ENCODE measurements at regions not wholly inside any gene's neighbourhood (a gene's known extent, or its start where the extent isn't known, plus 50 kb on each side); places are given as distances from the start of the nearest gene placed in this dataset.

DNA sequence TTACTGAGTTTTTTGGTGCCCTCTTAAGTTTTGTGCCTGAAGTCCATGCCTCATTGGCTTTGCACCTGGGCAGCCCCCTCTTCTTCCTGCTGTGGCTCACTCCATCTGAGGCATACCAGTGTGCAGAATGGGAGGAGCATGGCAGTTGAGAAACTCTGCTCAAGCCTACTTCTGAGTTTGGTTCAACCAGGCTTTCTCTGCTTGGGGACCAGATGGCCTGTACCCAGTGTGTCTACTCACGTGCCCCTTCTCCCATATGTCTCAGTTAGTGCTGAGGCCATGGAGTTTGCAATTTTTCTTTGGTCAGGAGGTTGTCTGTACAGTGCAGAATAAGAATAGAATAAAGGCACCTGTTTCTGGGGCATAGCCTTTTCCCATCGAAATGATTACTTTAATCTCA is 383.3 kb upstream of the DDHD1 start:
- H3K36me3 ChIP-seq (ENCODE audit: insufficient read depth), result no peaks in the 10 kb centered on the region
- H3K27ac Mint-ChIP-seq, result no peak overlapping the region
- no peaks in the 10 kb centered on the region for H4K20me1 ChIP-seq (replicated peaks; ENCODE audit: insufficient read depth)
- H3K27ac ChIP-seq (ENCODE audit: low read depth), result no peak overlapping the region
- no peak overlapping the region for H3K4me3 ChIP-seq
- H3K36me3 Mint-ChIP-seq (ENCODE audit: low read depth), result no peaks in the 10 kb centered on the region
- no peaks in the 10 kb centered on the region for H3F3A ChIP-seq (replicated peaks; ENCODE audit: low read depth)
- H3K27me3 ChIP-seq (ENCODE audit: insufficient read depth), result no peaks in the 10 kb centered on the region
- no peaks in the 10 kb centered on the region for H3K27me3 Mint-ChIP-seq (ENCODE audit: insufficient read depth, low read depth, poor library complexity)
- no peak overlapping the region for H3K4me3 Mint-ChIP-seq
- no peak overlapping the region for H3K4me2 ChIP-seq
- no peaks in the 10 kb centered on the region for H3K4me1 ChIP-seq (ENCODE audit: insufficient read depth)
- H3K9me2 ChIP-seq (ENCODE audit: insufficient read depth), result no peaks in the 10 kb centered on the region; the same call in 1 of the 2 replicates
- DNase-seq (ENCODE audit: low spot score) (no peak), ATAC-seq (no peak)
- TF ChIP-seq POLR2AphosphoS5 (IDR thresholded peaks at IDR 0.05; ENCODE audit: low read depth), result no peak
- TF ChIP-seq ZNF114 (CRISPR knock-in tag; IDR thresholded peaks at IDR 0.05), result no peak
- TF ChIP-seq, protein P1, sequence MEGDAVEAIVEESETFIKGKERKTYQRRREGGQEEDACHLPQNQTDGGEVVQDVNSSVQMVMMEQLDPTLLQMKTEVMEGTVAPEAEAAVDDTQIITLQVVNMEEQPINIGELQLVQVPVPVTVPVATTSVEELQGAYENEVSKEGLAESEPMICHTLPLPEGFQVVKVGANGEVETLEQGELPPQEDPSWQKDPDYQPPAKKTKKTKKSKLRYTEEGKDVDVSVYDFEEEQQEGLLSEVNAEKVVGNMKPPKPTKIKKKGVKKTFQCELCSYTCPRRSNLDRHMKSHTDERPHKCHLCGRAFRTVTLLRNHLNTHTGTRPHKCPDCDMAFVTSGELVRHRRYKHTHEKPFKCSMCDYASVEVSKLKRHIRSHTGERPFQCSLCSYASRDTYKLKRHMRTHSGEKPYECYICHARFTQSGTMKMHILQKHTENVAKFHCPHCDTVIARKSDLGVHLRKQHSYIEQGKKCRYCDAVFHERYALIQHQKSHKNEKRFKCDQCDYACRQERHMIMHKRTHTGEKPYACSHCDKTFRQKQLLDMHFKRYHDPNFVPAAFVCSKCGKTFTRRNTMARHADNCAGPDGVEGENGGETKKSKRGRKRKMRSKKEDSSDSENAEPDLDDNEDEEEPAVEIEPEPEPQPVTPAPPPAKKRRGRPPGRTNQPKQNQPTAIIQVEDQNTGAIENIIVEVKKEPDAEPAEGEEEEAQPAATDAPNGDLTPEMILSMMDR (conservative IDR thresholded peaks at IDR 0.05; ENCODE audit: low read depth in 2 of 2), result no peak
- TF ChIP-seq, protein P2, sequence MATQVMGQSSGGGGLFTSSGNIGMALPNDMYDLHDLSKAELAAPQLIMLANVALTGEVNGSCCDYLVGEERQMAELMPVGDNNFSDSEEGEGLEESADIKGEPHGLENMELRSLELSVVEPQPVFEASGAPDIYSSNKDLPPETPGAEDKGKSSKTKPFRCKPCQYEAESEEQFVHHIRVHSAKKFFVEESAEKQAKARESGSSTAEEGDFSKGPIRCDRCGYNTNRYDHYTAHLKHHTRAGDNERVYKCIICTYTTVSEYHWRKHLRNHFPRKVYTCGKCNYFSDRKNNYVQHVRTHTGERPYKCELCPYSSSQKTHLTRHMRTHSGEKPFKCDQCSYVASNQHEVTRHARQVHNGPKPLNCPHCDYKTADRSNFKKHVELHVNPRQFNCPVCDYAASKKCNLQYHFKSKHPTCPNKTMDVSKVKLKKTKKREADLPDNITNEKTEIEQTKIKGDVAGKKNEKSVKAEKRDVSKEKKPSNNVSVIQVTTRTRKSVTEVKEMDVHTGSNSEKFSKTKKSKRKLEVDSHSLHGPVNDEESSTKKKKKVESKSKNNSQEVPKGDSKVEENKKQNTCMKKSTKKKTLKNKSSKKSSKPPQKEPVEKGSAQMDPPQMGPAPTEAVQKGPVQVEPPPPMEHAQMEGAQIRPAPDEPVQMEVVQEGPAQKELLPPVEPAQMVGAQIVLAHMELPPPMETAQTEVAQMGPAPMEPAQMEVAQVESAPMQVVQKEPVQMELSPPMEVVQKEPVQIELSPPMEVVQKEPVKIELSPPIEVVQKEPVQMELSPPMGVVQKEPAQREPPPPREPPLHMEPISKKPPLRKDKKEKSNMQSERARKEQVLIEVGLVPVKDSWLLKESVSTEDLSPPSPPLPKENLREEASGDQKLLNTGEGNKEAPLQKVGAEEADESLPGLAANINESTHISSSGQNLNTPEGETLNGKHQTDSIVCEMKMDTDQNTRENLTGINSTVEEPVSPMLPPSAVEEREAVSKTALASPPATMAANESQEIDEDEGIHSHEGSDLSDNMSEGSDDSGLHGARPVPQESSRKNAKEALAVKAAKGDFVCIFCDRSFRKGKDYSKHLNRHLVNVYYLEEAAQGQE (IDR thresholded peaks at IDR 0.05; ENCODE audit: unreplicated experiment), result no peak
- no peak for TF ChIP-seq STAT1 (IDR thresholded peaks at IDR 0.05; ENCODE audit: unreplicated experiment)
- no peak for TF ChIP-seq EZH2phosphoT487 (IDR thresholded peaks at IDR 0.05; ENCODE audit: unreplicated experiment)
- TF ChIP-seq, protein P3, sequence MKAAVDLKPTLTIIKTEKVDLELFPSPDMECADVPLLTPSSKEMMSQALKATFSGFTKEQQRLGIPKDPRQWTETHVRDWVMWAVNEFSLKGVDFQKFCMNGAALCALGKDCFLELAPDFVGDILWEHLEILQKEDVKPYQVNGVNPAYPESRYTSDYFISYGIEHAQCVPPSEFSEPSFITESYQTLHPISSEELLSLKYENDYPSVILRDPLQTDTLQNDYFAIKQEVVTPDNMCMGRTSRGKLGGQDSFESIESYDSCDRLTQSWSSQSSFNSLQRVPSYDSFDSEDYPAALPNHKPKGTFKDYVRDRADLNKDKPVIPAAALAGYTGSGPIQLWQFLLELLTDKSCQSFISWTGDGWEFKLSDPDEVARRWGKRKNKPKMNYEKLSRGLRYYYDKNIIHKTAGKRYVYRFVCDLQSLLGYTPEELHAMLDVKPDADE (IDR thresholded peaks at IDR 0.05), result no peak
- TF ChIP-seq, protein P4, sequence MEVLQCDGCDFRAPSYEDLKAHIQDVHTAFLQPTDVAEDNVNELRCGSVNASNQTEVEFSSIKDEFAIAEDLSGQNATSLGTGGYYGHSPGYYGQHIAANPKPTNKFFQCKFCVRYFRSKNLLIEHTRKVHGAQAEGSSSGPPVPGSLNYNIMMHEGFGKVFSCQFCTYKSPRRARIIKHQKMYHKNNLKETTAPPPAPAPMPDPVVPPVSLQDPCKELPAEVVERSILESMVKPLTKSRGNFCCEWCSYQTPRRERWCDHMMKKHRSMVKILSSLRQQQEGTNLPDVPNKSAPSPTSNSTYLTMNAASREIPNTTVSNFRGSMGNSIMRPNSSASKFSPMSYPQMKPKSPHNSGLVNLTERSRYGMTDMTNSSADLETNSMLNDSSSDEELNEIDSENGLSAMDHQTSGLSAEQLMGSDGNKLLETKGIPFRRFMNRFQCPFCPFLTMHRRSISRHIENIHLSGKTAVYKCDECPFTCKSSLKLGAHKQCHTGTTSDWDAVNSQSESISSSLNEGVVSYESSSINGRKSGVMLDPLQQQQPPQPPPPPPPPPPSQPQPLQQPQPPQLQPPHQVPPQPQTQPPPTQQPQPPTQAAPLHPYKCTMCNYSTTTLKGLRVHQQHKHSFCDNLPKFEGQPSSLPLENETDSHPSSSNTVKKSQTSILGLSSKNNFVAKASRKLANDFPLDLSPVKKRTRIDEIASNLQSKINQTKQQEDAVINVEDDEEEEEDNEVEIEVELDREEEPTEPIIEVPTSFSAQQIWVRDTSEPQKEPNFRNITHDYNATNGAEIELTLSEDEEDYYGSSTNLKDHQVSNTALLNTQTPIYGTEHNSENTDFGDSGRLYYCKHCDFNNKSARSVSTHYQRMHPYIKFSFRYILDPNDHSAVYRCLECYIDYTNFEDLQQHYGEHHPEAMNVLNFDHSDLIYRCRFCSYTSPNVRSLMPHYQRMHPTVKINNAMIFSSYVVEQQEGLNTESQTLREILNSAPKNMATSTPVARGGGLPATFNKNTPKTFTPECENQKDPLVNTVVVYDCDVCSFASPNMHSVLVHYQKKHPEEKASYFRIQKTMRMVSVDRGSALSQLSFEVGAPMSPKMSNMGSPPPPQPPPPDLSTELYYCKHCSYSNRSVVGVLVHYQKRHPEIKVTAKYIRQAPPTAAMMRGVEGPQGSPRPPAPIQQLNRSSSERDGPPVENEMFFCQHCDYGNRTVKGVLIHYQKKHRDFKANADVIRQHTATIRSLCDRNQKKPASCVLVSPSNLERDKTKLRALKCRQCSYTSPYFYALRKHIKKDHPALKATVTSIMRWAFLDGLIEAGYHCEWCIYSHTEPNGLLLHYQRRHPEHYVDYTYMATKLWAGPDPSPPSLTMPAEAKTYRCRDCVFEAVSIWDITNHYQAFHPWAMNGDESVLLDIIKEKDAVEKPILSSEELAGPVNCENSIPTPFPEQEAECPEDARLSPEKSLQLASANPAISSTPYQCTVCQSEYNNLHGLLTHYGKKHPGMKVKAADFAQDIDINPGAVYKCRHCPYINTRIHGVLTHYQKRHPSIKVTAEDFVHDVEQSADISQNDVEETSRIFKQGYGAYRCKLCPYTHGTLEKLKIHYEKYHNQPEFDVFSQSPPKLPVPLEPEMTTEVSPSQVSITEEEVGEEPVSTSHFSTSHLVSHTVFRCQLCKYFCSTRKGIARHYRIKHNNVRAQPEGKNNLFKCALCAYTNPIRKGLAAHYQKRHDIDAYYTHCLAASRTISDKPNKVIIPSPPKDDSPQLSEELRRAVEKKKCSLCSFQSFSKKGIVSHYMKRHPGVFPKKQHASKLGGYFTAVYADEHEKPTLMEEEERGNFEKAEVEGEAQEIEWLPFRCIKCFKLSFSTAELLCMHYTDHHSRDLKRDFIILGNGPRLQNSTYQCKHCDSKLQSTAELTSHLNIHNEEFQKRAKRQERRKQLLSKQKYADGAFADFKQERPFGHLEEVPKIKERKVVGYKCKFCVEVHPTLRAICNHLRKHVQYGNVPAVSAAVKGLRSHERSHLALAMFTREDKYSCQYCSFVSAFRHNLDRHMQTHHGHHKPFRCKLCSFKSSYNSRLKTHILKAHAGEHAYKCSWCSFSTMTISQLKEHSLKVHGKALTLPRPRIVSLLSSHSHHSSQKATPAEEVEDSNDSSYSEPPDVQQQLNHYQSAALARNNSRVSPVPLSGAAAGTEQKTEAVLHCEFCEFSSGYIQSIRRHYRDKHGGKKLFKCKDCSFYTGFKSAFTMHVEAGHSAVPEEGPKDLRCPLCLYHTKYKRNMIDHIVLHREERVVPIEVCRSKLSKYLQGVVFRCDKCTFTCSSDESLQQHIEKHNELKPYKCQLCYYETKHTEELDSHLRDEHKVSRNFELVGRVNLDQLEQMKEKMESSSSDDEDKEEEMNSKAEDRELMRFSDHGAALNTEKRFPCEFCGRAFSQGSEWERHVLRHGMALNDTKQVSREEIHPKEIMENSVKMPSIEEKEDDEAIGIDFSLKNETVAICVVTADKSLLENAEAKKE (CRISPR knock-in tag; IDR thresholded peaks at IDR 0.05), result no peak
- no peak for TF ChIP-seq JUNB (IDR thresholded peaks at IDR 0.05; ENCODE audit: unreplicated experiment)
- no peak for TF ChIP-seq EZH2 (IDR thresholded peaks at IDR 0.05; ENCODE audit: low read depth, unreplicated experiment)
- no peaks in the 10 kb centered on the region for H3K79me2 ChIP-seq (replicated peaks; ENCODE audit: insufficient read depth)
- H3K4me1 Mint-ChIP-seq, result peaks cover 6% of the 10 kb centered on the region; the same call in 2 of the 3 replicates
- H2AFZ ChIP-seq, result no peak overlapping the region
- H3K9me3 Mint-ChIP-seq, result no peaks in the 10 kb centered on the region

Measured in GM23338 (cell line).